OCI-LY1 (cell line): ENCODE measurements at regions not wholly inside any gene's neighbourhood (a gene's known extent, or its start where the extent isn't known, plus 50 kb on each side); places are given as distances from the start of the nearest gene placed in this dataset.

Source experiments
- EZH2 ChIP-seq: fragments of 200-600 bp; sonication (generic), shearing (Covaris generic); IDR thresholded peaks from 2 replicates; pipeline ENCODE4 v1.8.0; 2017; ENCODE audit warnings: borderline replicate concordance, mixed run types, mild to moderate bottlenecking, antibody characterized with exemption, low read length, moderate library complexity, mixed read lengths
- TF ChIP-seq, protein P1 (sequence below): fragments of 200-600 bp; sonication (generic), shearing (Covaris generic); IDR thresholded peaks from 2 replicates; pipeline ENCODE4 v1.5.1; 2017; ENCODE audit warnings: mild to moderate bottlenecking, antibody characterized with exemption, low read length, moderate library complexity, mixed read lengths

DNA sequence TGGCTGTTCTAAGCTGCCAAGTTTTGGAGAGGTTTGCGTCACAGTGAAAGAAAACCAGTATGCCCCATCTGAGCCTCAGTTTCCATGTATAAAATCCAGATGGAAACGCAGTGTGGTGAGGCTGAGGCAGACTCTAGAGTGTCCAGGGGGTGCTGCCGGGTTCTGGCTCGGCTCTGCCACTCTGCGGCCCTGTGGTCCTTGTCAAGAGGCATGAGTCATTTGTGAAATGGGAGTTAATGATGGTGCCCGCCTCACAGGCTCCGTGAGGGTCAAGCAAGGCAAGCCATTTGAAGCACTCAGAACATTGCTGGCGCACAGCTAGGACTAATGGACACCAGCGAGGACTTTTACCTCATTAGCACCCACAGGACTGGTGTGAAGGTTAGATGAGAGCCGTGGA is 214.3 kb downstream of the PTPRU start:
- TF ChIP-seq, protein P1, sequence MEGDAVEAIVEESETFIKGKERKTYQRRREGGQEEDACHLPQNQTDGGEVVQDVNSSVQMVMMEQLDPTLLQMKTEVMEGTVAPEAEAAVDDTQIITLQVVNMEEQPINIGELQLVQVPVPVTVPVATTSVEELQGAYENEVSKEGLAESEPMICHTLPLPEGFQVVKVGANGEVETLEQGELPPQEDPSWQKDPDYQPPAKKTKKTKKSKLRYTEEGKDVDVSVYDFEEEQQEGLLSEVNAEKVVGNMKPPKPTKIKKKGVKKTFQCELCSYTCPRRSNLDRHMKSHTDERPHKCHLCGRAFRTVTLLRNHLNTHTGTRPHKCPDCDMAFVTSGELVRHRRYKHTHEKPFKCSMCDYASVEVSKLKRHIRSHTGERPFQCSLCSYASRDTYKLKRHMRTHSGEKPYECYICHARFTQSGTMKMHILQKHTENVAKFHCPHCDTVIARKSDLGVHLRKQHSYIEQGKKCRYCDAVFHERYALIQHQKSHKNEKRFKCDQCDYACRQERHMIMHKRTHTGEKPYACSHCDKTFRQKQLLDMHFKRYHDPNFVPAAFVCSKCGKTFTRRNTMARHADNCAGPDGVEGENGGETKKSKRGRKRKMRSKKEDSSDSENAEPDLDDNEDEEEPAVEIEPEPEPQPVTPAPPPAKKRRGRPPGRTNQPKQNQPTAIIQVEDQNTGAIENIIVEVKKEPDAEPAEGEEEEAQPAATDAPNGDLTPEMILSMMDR = no peak
- no peak for TF ChIP-seq EZH2
